ENCODE measurements at regions not wholly inside any gene's neighbourhood (a gene's known extent, or its start where the extent isn't known, plus 50 kb on each side); places are given as distances from the start of the nearest gene placed in this dataset.

DNA sequence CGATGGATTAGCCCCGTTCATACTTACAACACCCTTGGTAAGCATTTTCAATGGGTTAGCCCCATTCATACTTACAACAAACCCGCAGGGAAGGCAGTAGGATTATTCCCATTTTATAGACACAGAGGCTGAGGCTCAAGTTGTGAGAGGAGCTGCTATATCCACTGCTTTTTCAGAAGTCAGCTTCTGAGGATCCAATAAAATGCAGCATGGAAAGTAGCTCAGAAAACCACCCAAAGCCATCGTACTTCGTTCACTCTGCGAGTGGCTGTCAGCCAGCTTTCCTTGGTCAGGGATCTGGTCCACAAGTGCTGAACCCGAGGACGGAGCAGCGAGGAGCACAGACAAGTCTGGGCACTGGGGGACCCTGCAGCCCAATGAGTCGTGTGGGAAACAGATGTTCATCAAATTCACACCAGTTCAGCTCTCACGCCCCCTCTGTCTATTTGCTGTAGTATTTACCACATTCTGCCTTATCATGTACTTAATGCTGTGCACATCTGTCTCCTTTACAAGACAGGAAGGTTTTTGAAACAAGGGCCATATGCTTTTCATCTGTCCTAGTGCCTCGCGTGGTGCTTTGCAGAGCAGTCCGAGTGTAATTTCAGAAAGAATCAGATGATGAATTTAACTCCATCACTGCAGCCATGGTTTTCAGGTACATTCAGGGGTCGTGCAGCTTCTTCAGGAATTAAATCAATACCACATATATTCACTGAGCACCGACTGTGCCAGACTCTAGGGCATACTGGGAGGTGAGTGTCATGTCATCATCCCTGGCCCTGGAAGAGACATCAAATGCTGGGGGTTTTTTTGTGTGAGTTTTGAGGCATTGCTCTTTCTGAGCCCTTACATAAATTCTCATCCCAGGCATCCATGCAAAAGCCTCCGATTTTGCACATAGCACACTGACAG is 256.9 kb downstream of the CDH26 start:
- TF ChIP-seq, protein P1, sequence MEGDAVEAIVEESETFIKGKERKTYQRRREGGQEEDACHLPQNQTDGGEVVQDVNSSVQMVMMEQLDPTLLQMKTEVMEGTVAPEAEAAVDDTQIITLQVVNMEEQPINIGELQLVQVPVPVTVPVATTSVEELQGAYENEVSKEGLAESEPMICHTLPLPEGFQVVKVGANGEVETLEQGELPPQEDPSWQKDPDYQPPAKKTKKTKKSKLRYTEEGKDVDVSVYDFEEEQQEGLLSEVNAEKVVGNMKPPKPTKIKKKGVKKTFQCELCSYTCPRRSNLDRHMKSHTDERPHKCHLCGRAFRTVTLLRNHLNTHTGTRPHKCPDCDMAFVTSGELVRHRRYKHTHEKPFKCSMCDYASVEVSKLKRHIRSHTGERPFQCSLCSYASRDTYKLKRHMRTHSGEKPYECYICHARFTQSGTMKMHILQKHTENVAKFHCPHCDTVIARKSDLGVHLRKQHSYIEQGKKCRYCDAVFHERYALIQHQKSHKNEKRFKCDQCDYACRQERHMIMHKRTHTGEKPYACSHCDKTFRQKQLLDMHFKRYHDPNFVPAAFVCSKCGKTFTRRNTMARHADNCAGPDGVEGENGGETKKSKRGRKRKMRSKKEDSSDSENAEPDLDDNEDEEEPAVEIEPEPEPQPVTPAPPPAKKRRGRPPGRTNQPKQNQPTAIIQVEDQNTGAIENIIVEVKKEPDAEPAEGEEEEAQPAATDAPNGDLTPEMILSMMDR (IDR thresholded peaks at IDR 0.05), result no peak
- TF ChIP-seq POLR2A (IDR thresholded peaks at IDR 0.05), result no peak
